Colonic mucosa (tissue), 4 donors: ENCODE measurements at regions not wholly inside any gene's neighbourhood (a gene's known extent, or its start where the extent isn't known, plus 50 kb on each side); places are given as distances from the start of the nearest gene placed in this dataset.

Experiments
- DNase-seq: peaks from one replicate; pipeline ENCODE4 v3.0.0-alpha.2; 2020
- H3K27ac ChIP-seq: fragments of 200-600 bp; one replicate; pipeline ENCODE4 v1.8.0; 2021
- H3K27me3 ChIP-seq: fragments of 200-600 bp; one replicate; pipeline ENCODE4 v1.8.0; 2021
- H3K36me3 ChIP-seq: fragments of 200-600 bp; one replicate; pipeline ENCODE4 v1.8.0; 2021
- H3K4me1 ChIP-seq: fragments of 200-600 bp; one replicate; pipeline ENCODE4 v1.8.0; 2021; ENCODE audit warnings: mild to moderate bottlenecking
- H3K4me3 ChIP-seq: fragments of 200-600 bp; one replicate; pipeline ENCODE4 v1.8.0; 2021
- H3K9ac ChIP-seq, 2 donors: one replicate each; pipeline ENCODE4 v1.7.0; 2013; ENCODE audit warnings: control low read depth in 2 of 2, low read depth in 2 of 2, low read length in 2 of 2
- H3K9me3 ChIP-seq: fragments of 200-600 bp; one replicate; pipeline ENCODE4 v1.8.0; 2021
- CTCF ChIP-seq: fragments of 200-600 bp; IDR thresholded peaks from one replicate; pipeline ENCODE4 v1.8.0; 2022; ENCODE audit warnings: antibody characterized with exemption, mild to moderate bottlenecking
- intact Hi-C: fragments of 100-400 bp; cut with DNase I; formaldehyde crosslinking; loops from one replicate; pipeline ENCODE4 v1.14.1; 2022
- donor health status: healthy.
- donor health status: DM: no; HTN: no; CAD: no.
- donor health status: DM: no; HTN: no; CAD: no.

- intact Hi-C loops, result no loop called here
- Histone ChIP-seq H3K4me3 (no peak overlapping the region), H3K27me3 (no peaks in the 10 kb centered on the region), H3K36me3 (no peaks in the 10 kb centered on the region), H3K27ac (no peak overlapping the region), H3K9ac (no peak overlapping the region), H3K9me3 (no peaks in the 10 kb centered on the region), H3K4me1 (no peaks in the 10 kb centered on the region)
- no peak for DNase-seq
- TF ChIP-seq CTCF, result no peak
Observed at GRCh38 chr7:46871516-46871915, 710.4 kb downstream of the TNS3 start.

GRCh38 chr7:46864716-46865115 lies 717.2 kb downstream of the TNS3 start:
- intact Hi-C loops, result no loop called here
- H3K4me3 ChIP-seq, result no peak overlapping the region

GRCh38 chr7:46859963-46860475 lies 721.9 kb downstream of the TNS3 start:
- TF ChIP-seq CTCF, result no peak
- no peaks in the 10 kb centered on the region for H3K4me1 ChIP-seq
- intact Hi-C loops, result no loop called here
- H3K4me3 ChIP-seq, result no peak overlapping the region
- no peaks in the 10 kb centered on the region for H3K9me3 ChIP-seq
- no peak for DNase-seq
- H3K27me3 ChIP-seq, result no peaks in the 10 kb centered on the region
- no peak overlapping the region for H3K27ac ChIP-seq
- no peaks in the 10 kb centered on the region for H3K36me3 ChIP-seq
- H3K9ac ChIP-seq, result no peak overlapping the region

More at GRCh38 chr7:46864716-46865115, 717.2 kb downstream of the TNS3 start:
- H3K27me3 ChIP-seq, result no peaks in the 10 kb centered on the region
- no peaks in the 10 kb centered on the region for H3K36me3 ChIP-seq
- H3K27ac ChIP-seq, result no peak overlapping the region
- no peak for TF ChIP-seq CTCF
- H3K9ac ChIP-seq, result no peak overlapping the region
- H3K4me1 ChIP-seq, result no peaks in the 10 kb centered on the region
- H3K9me3 ChIP-seq, result no peaks in the 10 kb centered on the region
- no peak for DNase-seq

- Histone ChIP-seq H3K4me3 (no peak overlapping the region), H3K36me3 (no peaks in the 10 kb centered on the region), H3K9ac (no peak overlapping the region), H3K9me3 (no peaks in the 10 kb centered on the region), H3K27me3 (no peaks in the 10 kb centered on the region), H3K4me1 (no peaks in the 10 kb centered on the region), H3K27ac (no peak overlapping the region)
- no peak for TF ChIP-seq CTCF
- DNase-seq, result no peak
- intact Hi-C loops, result no loop called here
Observed at GRCh38 chr7:46855851-46856250, 726.1 kb downstream of the TNS3 start.

- no peaks in the 10 kb centered on the region for H3K4me1 ChIP-seq
- DNase-seq, result no peak
- intact Hi-C loops, result no loop called here
- no peak overlapping the region for H3K4me3 ChIP-seq
- H3K9ac ChIP-seq, result no peak overlapping the region
- no peak overlapping the region for H3K27ac ChIP-seq
- H3K27me3 ChIP-seq, result no peaks in the 10 kb centered on the region
- H3K36me3 ChIP-seq, result no peaks in the 10 kb centered on the region
- no peaks in the 10 kb centered on the region for H3K9me3 ChIP-seq
- TF ChIP-seq CTCF, result no peak
Observed at GRCh38 chr7:46854958-46855473, 726.9 kb downstream of the TNS3 start.
